Panc1 (cell line): ENCODE measurements at regions not wholly inside any gene's neighbourhood (a gene's known extent, or its start where the extent isn't known, plus 50 kb on each side); places are given as distances from the start of the nearest gene placed in this dataset.

Experiments used
- POLR2AphosphoS5 ChIP-seq: IDR thresholded peaks from 2 replicates; pipeline ENCODE4 v1.6.1; 2012; ENCODE audit warnings: mild to moderate bottlenecking, low read depth, low read length, moderate library complexity
- TCF7L2 ChIP-seq: IDR thresholded peaks from 2 replicates; pipeline ENCODE4 v1.6.1; 2011; ENCODE audit warnings: mild to moderate bottlenecking, low read depth, low read length, inconsistent platforms
- TF ChIP-seq, protein P1 (sequence below): fragments of 450-650 bp; IDR thresholded peaks from 2 replicates; pipeline ENCODE4 v1.5.1; 2017; ENCODE audit warnings: mild to moderate bottlenecking
- TF ChIP-seq, protein P2 (sequence below), 2 experiments: IDR thresholded peaks; 2 replicates each; pipeline ENCODE4 v1.6.1; 2011 to 2012; ENCODE audit warnings: low read depth in 2 of 2, control low read depth in 1 of 2, low read length in 1 of 2, mild to moderate bottlenecking in 1 of 2, moderate library complexity in 1 of 2; ENCODE audit not compliant: insufficient read depth in 1 of 2

DNA sequence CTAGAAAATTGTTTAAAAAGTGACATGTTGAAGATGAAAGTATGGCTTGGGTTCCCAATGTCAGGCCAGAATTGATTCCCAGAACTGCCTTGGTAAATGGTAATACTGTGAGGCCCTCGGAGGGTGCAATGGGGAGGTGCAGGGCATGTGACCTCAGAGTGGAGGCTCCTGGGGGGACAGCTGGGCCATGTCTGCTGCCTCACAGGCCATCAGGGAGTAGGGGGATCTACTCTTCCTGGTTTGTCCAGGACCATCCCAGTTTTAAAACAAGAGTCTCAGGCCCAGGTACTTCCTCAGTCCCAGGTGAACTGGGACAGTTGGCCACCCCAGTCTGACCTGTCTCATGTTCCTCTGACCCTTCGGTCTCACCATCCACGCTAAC is 55.3 kb upstream of the SNX9 start:
- TF ChIP-seq, protein P1, sequence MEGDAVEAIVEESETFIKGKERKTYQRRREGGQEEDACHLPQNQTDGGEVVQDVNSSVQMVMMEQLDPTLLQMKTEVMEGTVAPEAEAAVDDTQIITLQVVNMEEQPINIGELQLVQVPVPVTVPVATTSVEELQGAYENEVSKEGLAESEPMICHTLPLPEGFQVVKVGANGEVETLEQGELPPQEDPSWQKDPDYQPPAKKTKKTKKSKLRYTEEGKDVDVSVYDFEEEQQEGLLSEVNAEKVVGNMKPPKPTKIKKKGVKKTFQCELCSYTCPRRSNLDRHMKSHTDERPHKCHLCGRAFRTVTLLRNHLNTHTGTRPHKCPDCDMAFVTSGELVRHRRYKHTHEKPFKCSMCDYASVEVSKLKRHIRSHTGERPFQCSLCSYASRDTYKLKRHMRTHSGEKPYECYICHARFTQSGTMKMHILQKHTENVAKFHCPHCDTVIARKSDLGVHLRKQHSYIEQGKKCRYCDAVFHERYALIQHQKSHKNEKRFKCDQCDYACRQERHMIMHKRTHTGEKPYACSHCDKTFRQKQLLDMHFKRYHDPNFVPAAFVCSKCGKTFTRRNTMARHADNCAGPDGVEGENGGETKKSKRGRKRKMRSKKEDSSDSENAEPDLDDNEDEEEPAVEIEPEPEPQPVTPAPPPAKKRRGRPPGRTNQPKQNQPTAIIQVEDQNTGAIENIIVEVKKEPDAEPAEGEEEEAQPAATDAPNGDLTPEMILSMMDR = no peak
- TF ChIP-seq POLR2AphosphoS5 = no peak
- TF ChIP-seq, protein P2, sequence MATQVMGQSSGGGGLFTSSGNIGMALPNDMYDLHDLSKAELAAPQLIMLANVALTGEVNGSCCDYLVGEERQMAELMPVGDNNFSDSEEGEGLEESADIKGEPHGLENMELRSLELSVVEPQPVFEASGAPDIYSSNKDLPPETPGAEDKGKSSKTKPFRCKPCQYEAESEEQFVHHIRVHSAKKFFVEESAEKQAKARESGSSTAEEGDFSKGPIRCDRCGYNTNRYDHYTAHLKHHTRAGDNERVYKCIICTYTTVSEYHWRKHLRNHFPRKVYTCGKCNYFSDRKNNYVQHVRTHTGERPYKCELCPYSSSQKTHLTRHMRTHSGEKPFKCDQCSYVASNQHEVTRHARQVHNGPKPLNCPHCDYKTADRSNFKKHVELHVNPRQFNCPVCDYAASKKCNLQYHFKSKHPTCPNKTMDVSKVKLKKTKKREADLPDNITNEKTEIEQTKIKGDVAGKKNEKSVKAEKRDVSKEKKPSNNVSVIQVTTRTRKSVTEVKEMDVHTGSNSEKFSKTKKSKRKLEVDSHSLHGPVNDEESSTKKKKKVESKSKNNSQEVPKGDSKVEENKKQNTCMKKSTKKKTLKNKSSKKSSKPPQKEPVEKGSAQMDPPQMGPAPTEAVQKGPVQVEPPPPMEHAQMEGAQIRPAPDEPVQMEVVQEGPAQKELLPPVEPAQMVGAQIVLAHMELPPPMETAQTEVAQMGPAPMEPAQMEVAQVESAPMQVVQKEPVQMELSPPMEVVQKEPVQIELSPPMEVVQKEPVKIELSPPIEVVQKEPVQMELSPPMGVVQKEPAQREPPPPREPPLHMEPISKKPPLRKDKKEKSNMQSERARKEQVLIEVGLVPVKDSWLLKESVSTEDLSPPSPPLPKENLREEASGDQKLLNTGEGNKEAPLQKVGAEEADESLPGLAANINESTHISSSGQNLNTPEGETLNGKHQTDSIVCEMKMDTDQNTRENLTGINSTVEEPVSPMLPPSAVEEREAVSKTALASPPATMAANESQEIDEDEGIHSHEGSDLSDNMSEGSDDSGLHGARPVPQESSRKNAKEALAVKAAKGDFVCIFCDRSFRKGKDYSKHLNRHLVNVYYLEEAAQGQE (IDR thresholded peaks at IDR 0.05; ENCODE audit: insufficient read depth in 1 of 2, low read depth in 2 of 2, low read length in 1 of 2) = no peak
- no peak for TF ChIP-seq TCF7L2
